HG03442 (cell line): ENCODE measurements at regions not wholly inside any gene's neighbourhood (a gene's known extent, or its start where the extent isn't known, plus 50 kb on each side); places are given as distances from the start of the nearest gene placed in this dataset.
A peak's percentile ranks its signal among the peaks of the same experiment; 100 is the strongest.

Experiments
- ATAC-seq: cut with Tn5 transposase; IDR thresholded peaks from one replicate; pipeline ENCODE4 v1.9.1; 2021; ENCODE audit warnings: mild to moderate bottlenecking, moderate library complexity; ENCODE audit not compliant: unreplicated experiment

DNA sequence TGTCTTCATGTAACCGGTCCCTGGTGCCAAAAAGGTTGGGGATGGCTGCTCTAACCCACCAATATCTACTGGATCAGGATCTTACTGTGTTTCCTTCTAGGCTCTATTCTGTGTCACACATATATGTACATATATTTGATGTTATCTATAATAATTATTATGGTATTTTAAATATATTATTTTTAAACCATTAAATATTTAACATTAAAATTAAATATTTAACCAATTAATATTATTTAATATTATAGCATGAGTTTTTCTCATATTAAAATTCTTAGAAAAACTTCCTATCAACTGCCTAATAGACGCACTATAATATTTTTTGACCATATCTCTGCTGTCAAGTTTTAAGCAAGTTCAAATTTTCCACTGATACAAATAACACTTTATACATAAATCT is 196.9 kb upstream of the PLET1 start:
- ATAC-seq: no peak

DNA sequence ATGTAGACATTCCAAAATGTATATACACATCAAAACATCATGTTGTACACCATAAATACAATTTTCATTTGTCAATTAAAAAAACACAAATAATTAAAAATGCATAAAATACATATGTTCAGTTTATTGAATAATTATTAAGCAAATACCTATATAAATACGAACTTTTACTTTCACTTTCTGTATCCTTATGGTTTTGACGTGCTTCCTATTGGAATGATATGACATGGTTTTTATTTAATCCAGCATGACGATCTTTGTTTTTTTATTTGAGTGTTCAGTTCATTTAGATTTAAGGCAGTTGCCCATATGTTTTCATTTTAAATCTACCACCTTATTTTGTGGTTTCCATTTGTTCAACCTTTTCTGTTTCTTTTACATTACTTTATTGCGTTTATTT is 198.3 kb upstream of the PLET1 start:
- no peak for ATAC-seq

DNA sequence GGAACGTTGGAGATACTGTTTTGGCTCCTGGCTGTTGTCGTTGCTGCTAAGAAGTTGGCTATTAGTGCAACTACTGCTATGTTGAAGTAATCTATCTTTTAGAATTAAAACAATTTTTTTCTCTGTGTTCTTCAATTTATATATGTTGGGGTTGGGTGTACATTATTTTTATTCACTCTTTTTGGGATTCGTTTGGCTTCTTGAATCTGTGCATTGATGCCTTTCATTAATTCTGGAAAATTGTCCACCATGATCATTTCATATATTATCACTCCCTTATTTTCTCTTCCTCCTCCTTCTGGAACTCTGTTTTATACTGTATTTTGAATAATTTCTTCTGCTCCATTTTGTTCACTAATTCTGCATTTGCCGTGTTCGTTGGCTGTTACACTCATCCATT is 199.5 kb upstream of the PLET1 start:
- no peak for ATAC-seq

- ATAC-seq: no peak
Measured at GRCh38 chr11:112464949-112465348, 204.3 kb upstream of the PLET1 start.

DNA sequence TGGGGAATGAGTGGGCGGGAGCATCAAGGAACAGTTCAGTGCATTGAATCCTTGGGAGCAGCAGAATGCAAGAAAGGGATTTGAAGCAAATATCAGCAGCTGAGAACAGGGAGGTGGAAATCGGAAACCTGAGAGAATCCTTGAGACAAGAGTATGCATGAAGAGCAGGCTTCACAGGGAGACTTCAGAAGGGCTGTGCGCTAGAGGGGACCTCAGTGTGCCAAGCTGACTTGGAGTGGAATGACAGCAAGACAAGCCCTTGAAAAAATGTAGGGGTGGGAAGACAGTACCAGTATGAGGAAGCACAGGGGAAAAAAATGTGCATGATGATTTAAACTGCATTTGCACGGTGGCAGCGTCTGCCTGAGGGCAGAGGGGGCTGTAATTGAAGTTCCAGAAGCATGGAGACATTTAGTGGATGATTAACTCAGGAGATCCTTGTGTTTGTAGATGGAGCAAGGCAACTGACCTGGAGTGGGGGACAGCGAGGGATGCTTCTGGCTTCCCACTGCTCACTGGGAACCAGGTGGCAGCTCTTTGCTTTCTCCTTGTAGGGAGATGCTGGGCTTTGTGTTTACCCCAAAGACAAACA is 204.9 kb upstream of the PLET1 start:
- ATAC-seq: no peak

- no peak for ATAC-seq
Measured at GRCh38 chr11:112467721-112468120, 207.1 kb upstream of the PLET1 start.

DNA sequence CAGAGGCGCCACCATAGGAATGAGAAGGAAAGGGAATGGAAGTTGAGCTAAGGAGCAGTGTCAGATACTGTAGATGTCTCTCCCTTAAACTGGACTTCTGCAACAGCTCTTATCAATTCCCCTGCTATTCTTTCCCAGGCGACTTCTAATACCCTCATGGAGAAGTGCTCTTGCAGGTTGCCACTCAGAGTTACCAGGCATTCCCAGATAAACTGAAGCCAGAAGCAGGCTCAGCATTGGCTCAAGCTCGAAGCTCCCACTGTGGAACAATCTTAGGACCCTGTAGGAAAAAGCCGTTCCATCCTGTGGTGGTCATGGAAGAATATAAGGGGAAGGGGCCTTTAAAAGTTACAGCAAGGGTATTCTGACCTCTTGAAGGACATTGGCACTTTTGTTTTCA is 208.7 kb upstream of the PLET1 start:
- ATAC-seq: no peak

- ATAC-seq: no peak
Measured at GRCh38 chr11:112470355-112470754, 209.7 kb upstream of the PLET1 start.

DNA sequence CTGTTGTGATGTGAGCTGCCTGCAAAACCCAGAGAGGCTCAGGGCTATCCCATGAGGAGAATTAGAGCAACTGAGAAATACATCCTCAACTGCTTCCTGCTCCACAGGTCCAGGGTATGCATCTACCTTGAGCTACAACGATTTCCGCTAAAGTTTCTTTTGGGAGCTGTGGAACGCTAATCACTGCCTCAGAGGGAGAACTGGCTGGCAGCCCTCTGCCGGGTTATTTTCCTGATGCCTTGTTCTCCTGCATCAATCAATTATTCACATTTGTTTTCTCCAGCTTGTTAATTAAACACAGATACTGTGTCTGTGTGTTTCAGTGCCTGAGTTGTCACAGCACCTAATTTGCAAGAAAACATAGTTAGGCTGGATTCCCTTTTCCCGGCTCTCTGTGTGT is 211.1 kb upstream of the PLET1 start:
- no peak for ATAC-seq

DNA sequence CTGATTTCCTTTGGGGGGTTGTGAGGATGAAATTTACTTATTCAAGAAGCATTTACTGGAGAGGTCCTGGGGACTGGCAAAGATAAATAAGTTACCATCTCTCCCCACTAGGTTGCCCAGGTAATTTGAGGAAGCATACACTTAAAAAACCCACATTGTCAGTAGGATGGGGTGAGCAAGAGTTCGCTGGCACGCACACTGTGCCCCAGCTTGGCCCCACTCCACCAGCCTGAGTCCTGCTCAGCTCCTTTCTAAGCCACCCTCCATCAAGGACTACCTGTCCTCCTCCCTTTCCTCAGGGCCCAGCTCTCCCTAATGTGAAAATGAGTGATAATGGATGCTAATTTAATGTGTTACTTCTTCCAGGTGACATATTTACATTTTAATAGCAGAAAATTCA is 216.5 kb upstream of the PLET1 start:
- ATAC-seq: no peak

- ATAC-seq: no peak
Measured at GRCh38 chr11:112477581-112478317, 217.1 kb upstream of the PLET1 start.

DNA sequence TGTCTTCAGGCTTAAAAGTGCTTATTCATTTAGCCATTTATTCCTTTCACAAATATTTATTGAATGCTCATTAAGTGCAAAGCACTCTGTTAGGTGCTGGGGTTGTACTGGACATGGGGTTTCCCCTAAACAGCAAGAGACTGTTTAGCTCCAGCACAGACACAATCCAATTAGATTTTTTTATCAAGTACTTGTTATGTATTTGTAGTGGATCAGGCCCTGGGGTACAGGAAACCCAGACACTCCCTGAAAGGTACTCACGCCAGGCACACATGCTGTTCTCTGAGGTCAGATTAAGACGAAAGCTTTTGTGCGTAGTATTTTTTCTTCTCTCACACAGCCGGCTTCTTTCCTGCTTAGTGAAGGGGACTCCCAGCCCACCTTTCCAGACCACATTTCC is 218.1 kb upstream of the PLET1 start:
- ATAC-seq: no peak

DNA sequence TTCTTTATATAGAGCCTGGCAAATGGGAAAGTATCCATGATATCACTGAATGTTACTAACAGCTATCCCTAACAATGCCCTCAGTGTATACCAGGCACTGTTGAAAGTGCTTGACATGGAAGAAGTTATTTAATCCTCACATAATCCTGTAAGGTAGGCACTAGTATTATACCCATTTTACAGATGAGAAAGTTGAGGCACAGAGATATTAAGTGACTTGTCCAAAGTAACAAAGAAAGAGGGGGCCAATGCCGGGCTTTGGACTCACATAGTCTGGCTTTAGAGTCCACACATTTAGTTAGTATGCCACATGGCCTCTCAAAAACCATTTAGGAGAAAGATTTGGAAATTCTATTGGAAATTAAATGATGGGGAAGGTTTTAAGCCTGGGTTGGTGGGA is 220.8 kb upstream of the PLET1 start:
- no peak for ATAC-seq

DNA sequence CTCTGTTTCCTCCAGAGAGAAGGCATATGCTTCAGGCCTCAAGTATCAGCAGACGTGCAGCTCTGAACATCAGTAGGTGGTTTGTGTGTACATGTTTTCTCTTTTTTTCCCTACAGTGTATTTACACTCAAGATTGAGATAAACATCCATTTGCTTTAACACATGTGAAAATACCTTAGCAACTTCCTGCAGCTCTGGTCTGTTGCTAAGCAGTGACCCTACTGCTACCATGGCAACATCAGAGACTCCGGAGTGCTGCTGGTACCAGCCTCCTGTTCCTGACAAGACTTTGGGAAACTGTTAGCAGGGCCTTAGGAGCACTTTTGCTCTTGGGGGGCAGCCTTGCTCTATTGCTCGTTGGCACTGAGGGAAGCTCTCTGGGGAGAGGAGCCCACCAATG is 221.2 kb upstream of the PLET1 start:
- ATAC-seq: no peak

DNA sequence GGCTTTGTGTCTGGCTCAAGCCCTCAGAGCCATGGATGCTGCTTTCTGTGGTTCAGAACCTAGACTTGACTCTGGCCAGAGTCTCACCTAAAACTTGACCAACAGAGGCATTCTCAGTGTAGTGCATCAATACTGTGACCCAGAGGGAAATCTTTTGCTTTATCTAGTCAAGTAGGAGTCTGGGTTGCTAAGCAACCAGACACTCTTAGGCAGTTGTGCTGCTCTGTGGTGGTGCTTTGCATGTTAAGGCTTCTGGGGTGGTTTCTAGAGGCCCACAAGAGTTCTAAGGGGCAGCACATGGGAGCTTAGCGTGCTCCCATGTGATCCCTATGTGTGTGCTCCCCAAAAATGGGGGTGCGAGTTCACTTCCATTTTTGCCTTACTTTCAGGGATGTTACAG is 224.6 kb upstream of the PLET1 start:
- peak; percentile 41 for ATAC-seq

DNA sequence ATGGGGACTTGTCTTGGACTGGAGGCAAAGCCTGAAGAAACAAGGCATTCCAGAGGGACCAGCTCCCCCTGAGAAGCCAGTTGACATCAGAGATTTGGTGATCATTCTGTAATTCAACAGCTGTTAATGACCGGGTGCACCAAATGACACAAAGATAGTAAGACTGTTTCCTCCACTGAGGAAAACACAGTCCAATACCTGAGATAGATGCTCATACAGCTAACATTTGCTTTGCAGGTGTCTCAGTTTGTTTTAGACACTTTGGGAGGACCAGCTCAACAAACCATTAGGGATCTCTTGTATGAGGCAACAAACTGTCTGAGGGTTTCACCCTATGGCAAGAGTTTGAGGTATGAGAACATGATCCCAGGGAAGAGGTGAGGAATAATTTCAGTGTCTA is 237.2 kb upstream of the PLET1 start:
- ATAC-seq: no peak

- ATAC-seq: no peak
Measured at GRCh38 chr11:112498701-112499100, 238.0 kb upstream of the PLET1 start.

DNA sequence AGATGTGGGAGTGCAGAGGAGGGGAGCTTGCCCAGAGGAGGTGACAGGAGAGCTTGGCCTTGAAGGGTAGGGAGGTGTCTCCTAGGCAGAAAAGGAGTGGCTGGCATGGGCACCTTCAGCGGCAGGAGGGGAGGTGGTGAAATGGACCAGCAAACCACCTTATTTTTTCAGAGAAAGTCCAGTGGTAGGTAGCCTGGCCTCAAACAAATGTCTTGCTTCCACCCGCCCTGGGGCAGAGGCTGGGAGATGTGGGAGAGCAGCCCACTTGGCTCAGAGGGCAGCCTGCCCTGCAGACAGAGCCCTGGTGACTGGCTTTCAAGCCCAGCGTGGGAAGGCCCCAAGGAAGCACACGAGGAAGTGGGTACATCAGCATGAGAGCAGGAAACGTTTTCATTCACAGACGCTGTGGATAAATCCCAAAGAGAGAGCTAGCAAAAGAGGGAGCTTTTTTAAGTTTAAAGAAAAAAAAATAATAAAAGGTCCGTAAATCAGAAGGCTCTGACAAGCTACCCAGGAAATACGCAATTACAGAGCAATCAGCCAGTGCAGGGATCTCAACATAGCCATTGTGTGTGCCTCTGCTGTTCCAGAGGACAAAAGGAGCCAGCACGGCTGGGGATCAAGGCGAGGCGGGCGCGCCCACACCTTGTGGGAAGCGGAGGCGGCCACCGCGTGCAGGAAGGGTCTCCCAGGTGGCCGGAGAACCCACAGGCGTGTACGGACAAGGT is 238.7 kb upstream of the PLET1 start:
- ATAC-seq: no peak

- no peak for ATAC-seq
Measured at GRCh38 chr11:112499881-112500204, 239.2 kb upstream of the PLET1 start.

DNA sequence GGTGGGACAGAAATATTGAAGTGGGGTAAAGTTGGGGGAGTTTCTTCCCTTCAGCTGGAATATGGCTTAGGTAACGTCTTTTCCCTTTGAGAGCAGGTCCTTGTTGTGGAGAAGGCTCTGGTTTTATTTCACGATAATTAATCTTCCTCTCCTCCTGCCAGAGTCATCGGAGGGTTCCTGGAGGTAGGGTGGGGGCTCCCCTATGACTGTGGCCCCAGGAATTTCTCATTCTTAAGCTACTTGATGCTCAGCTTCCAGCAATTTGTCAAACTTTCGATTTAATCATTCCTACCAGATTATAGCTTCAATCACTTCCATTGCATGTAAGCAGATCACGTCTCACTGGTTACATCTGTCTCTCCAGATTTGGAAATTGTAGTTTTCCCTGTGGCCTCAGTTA is 242.8 kb upstream of the PLET1 start:
- no peak for ATAC-seq

DNA sequence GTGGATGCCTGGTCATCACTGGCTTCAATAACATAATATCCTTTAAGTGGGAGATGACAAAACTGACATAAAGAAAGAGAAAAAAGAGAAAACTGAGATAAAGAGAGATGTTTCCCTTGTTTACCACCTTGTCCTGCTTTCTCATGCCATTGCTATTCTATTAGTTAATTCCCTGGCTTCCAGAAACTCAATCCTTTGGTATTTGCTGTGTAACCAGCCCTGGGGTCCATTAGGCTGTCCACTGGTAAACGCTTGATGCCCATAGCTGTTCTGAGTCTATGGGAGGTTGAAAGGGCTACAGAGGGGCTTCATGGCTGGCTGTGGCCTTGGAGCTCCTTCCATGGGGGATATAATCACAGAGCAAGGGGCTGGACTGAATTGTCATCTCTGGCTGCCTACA is 243.4 kb upstream of the PLET1 start:
- no peak for ATAC-seq

DNA sequence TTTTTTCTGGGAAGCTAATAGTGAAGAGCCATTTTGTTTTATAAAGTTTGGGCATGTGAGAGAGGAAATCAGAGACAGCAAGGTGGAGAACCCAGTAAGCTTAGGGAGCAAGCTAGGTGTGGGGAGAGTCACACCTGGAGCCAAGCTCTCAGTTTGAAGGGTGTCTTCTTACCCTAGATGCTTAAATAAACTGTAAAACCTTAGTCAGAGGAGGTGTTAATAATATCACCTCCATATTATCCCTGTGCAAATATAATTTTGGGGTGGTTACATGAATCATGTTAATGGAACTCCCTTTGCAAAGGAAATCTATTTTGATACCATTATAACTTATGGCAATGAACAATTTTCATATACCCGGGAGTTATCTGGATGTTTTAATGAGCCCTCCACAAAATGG is 246.2 kb upstream of the PLET1 start:
- no peak for ATAC-seq

DNA sequence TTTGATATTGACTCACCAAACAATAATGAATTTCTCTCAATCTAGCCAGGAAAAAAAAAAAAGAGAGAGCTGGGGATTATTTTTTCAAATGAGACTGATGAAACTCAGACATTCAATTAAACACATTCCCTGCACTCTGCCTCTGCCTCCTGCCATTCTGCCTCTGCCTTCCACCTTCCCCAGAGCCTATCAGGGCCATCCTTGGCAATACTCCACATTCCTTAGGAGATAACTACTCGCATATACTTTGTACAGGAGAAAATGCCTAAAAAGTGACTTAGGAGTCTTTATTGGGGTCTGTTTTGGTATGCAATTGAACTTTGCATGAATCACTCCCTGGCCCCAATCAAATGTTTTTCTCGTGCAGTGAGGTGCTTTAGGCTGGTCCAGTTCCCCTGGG is 246.6 kb upstream of the PLET1 start:
- no peak for ATAC-seq
